Prostate gland (tissue), 2 donors: ENCODE measurements at regions not wholly inside any gene's neighbourhood (a gene's known extent, or its start where the extent isn't known, plus 50 kb on each side); places are given as distances from the start of the nearest gene placed in this dataset.

Experiments used
- DNase-seq: peaks from one replicate; pipeline ENCODE4 v3.0.0-alpha.2; 2019; ENCODE audit warnings: low spot score
- H3K27ac ChIP-seq, 2 donors: fragments of 200-600 bp; sonication (generic); 2 replicates each; pipeline ENCODE4 v1.5.1; 2017 to 2019
- H3K27me3 ChIP-seq: fragments of 200-600 bp; sonication (generic); replicated peaks from 2 replicates; pipeline ENCODE4 v1.5.1; 2019; ENCODE audit not compliant: insufficient read depth
- H3K36me3 ChIP-seq, 2 donors: fragments of 200-600 bp; sonication (generic); 1 replicate in 1 of 2; 2 replicates in 1 of 2; pipeline versions ENCODE4 v1.5.1 to v1.8.1; 2017 to 2019
- H3K4me1 ChIP-seq: fragments of 200-600 bp; sonication (generic); replicated peaks from 2 replicates; pipeline ENCODE4 v1.5.1; 2019
- H3K4me3 ChIP-seq, 2 donors: fragments of 200-600 bp; sonication (generic); 2 replicates each; pipeline ENCODE4 v1.5.1; 2017 to 2019
- H3K9me3 ChIP-seq: fragments of 200-600 bp; sonication (generic); 2 replicates; pipeline ENCODE4 v1.5.1; 2017
- POLR2A ChIP-seq: fragments of 450-650 bp; IDR thresholded peaks from one replicate; pipeline ENCODE4 v1.6.1; 2016; ENCODE audit warnings: antibody characterized with exemption, mild to moderate bottlenecking
- POLR2AphosphoS5 ChIP-seq: sonication (generic); formaldehyde crosslinking; IDR thresholded peaks from one replicate; pipeline ENCODE4 v1.6.1; 2017; ENCODE audit warnings: antibody characterized with exemption
- WGBS: methylation state at CpG from one replicate; pipeline ENCODE4 v1.1.5; 2018; 5-methylcytosine and 5-hydroxymethylcytosine counted together
- intact Hi-C: fragments of 100-400 bp; cut with DNase I; formaldehyde crosslinking; loops from one replicate; pipeline ENCODE4 v1.14.2; 2022
- TF ChIP-seq, protein P1 (sequence below), 4 experiments: fragments of 200-600 bp in 2 of 4; fragments of 450-650 bp in 2 of 4; sonication (generic) in 2 of 4; IDR thresholded peaks; 1 replicate in 3 of 4; 2 replicates in 1 of 4; pipeline ENCODE4 v1.5.1; 2016 to 2019; ENCODE audit warnings: antibody characterized with exemption in 4 of 4, mild to moderate bottlenecking in 2 of 4, moderate library complexity in 2 of 4

DNA sequence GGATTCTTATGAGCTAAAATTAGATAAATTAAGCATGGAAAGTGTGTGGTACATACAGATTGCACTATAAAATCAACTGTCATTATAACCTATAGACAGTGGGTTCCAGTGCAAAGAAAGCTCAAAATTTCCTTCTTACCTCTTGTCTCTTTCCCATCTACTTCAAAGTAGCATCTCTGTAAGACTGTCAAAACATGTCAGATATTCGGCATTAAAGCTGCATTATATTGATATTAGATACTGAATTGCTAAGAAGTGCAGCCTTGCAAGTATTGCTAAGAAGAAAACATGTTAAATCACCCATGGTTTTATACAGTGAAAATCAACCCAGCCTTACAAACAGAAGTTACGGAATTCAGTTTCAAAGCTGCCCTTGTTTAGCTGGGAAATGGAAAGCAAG lies 849.8 kb upstream of the FAT3 start:
- no peak for DNase-seq
- Histone ChIP-seq H3K4me3 (no peak overlapping the region), H3K4me1 (no peaks in the 10 kb centered on the region), H3K27me3 (no peaks in the 10 kb centered on the region), H3K36me3 (no peaks in the 10 kb centered on the region), H3K27ac (no peak overlapping the region), H3K9me3 (no peaks in the 10 kb centered on the region)
- intact Hi-C loops = no loop called here
- 92% methylated on average over 2 of the region's 2 CpGs for WGBS
- TF ChIP-seq POLR2A = no peak
- TF ChIP-seq, protein P1, sequence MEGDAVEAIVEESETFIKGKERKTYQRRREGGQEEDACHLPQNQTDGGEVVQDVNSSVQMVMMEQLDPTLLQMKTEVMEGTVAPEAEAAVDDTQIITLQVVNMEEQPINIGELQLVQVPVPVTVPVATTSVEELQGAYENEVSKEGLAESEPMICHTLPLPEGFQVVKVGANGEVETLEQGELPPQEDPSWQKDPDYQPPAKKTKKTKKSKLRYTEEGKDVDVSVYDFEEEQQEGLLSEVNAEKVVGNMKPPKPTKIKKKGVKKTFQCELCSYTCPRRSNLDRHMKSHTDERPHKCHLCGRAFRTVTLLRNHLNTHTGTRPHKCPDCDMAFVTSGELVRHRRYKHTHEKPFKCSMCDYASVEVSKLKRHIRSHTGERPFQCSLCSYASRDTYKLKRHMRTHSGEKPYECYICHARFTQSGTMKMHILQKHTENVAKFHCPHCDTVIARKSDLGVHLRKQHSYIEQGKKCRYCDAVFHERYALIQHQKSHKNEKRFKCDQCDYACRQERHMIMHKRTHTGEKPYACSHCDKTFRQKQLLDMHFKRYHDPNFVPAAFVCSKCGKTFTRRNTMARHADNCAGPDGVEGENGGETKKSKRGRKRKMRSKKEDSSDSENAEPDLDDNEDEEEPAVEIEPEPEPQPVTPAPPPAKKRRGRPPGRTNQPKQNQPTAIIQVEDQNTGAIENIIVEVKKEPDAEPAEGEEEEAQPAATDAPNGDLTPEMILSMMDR (IDR thresholded peaks at IDR 0.05) = no peak

DNA sequence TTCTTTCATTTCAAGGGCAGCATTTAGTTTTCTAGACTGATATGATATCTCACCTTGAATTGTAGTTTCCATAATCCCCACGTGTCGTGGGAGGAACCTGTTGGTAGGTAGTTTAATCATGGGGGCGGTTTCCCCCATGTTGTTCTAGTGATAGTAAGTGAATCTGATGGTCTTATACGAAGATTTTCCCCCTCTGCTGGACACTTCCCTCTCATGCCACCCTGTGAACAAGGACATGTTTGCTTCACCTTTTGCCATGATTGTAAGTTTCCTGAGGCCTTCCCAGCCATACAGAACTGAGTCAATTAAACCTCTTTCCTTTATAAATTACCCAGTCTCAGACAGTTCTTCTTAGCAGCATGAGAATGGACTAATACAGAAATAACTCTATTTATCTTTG lies 851.1 kb upstream of the FAT3 start:
- intact Hi-C loops = no loop called here
- Histone ChIP-seq H3K27me3 (no peaks in the 10 kb centered on the region), H3K4me1 (no peaks in the 10 kb centered on the region), H3K4me3 (no peak overlapping the region), H3K36me3 (no peaks in the 10 kb centered on the region), H3K27ac (no peak overlapping the region), H3K9me3 (no peaks in the 10 kb centered on the region)
- WGBS = 81% methylated on average over 4 of the region's 4 CpGs
- DNase-seq = no peak
- no peak for TF ChIP-seq POLR2A

DNA sequence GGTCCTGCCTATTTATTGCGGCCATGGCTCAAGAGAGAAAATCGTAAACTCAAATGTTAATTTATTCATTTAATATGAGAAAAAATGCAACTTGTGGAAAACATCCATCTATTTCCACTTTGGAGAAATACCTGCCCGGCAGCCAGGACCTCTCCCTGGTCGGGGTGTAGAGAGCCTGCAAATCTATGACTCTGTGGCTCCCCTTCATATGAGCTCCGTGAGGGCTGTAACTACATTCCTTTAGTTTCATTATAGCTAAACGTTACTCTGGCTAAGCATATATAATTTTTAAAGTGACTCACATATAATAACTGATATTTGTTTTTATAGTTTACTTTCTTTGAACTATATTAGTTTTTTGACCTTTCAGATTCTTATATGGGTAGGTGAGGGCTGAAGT lies 857.8 kb upstream of the FAT3 start:
- no peaks in the 10 kb centered on the region for H3K4me1 ChIP-seq

DNA sequence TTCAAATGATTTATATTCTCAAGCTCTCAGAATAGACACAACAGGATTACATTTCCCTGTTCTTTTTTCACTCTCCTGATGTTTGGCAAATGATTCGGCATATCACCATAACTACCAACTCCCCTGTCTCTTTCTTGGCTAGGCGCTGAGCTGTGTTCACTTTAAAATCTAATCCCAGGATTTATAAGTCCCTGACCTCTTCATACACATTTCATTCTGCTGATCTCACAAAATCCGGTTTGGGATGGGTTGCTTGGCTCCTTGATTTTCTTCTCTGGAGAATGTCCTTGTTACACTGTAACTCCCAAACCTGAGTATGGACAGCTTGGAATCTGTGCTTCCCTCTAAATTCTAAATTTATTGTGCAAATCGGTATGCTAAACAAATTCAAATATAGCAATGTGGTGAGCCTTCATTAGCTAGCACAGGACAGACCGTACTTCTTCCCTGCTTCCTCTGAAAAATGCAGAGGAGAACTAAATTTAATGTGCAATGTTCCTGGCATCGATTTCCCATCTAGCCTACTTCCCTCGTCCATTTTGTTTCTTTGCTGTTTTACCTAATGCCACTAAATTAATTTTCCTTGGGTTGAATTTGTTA lies 858.5 kb upstream of the FAT3 start:
- no peak overlapping the region for H3K27ac ChIP-seq
- TF ChIP-seq POLR2A (no peak), POLR2AphosphoS5 (no peak)
- TF ChIP-seq, protein P1 (IDR thresholded peaks at IDR 0.05) = no peak
- 71% methylated on average over 7 of the region's 7 CpGs for WGBS
- no peaks in the 10 kb centered on the region for H3K36me3 ChIP-seq
- H3K9me3 ChIP-seq = no peaks in the 10 kb centered on the region
- H3K27me3 ChIP-seq = no peaks in the 10 kb centered on the region
- DNase-seq = no peak
- intact Hi-C loops = no loop called here
- H3K4me3 ChIP-seq = no peak overlapping the region
- H3K4me1 ChIP-seq = no peaks in the 10 kb centered on the region

More for the DNA sequence above, 857.8 kb upstream of the FAT3 start:
- intact Hi-C loops = no loop called here
- Histone ChIP-seq H3K36me3 (no peaks in the 10 kb centered on the region), H3K27me3 (no peaks in the 10 kb centered on the region), H3K27ac (no peak overlapping the region), H3K9me3 (no peaks in the 10 kb centered on the region), H3K4me3 (no peak overlapping the region)
- TF ChIP-seq POLR2AphosphoS5 = no peak
- TF ChIP-seq, protein P1 (IDR thresholded peaks at IDR 0.05) = no peak
- no peak for TF ChIP-seq POLR2A
- 66% methylated on average over 6 of the region's 6 CpGs for WGBS
- DNase-seq = no peak

DNA sequence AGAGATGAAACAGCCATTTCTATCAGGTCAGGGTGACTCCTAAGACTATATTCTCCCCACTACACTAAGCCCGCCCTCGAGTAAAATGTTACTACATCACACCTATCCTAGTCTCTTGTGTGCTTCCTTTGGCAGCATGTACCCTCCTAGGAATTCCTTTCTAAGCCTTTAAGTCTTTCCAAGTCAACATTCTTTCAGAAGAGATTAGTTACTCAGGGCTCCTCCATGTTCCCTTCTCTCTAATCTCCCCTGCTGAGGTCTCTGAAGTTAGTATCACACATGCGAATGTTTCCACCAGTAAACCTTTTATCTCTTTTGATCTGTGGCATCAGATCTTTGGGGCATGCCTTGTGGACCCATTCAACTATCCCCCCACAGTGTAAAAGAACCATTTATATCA lies 873.7 kb upstream of the FAT3 start:
- TF ChIP-seq POLR2A (no peak), POLR2AphosphoS5 (no peak)
- TF ChIP-seq, protein P1 (IDR thresholded peaks at IDR 0.05) = no peak
- WGBS = 63% methylated on average over 3 of the region's 3 CpGs
- intact Hi-C loops = no loop called here
- no peaks in the 10 kb centered on the region for H3K27me3 ChIP-seq
- no peak overlapping the region for H3K4me3 ChIP-seq
- no peak overlapping the region for H3K27ac ChIP-seq
- no peaks in the 10 kb centered on the region for H3K36me3 ChIP-seq
- H3K9me3 ChIP-seq = no peaks in the 10 kb centered on the region
- no peaks in the 10 kb centered on the region for H3K4me1 ChIP-seq
- no peak for DNase-seq
